Psoas muscle (tissue), 7 donors: ENCODE measurements at regions not wholly inside any gene's neighbourhood (a gene's known extent, or its start where the extent isn't known, plus 50 kb on each side); places are given as distances from the start of the nearest gene placed in this dataset.

Experiments
- ATAC-seq, 4 donors: fragments of 200-7000 bp; cut with Tn5 transposase; one replicate each; pipeline ENCODE4 v1.9.1; 2020; ENCODE audit warnings: moderate library complexity in 3 of 4, mild to moderate bottlenecking in 2 of 4
- DNase-seq, 2 donors: peaks; one replicate each; pipeline ENCODE4 v3.0.0-alpha.2; 2020
- H3K27ac ChIP-seq: fragments of 200-600 bp; one replicate; pipeline ENCODE4 v1.8.0; 2022
- H3K27me3 ChIP-seq, 3 donors: fragments of 200-600 bp in 1 of 3; one replicate each; pipeline versions ENCODE4 v1.6.1 to v1.8.0; 2013 to 2022; ENCODE audit warnings: low read length in 2 of 3, mild to moderate bottlenecking in 2 of 3, moderate library complexity in 1 of 3; ENCODE audit not compliant: insufficient read depth in 3 of 3
- H3K36me3 ChIP-seq, 2 donors: fragments of 200-600 bp in 1 of 2; one replicate each; pipeline versions ENCODE4 v1.6.1 to v1.8.0; 2013 to 2022; ENCODE audit warnings: low read depth in 1 of 2, mild to moderate bottlenecking in 1 of 2, moderate library complexity in 1 of 2; ENCODE audit not compliant: insufficient read depth in 1 of 2
- H3K4me1 ChIP-seq: fragments of 200-600 bp; one replicate; pipeline ENCODE4 v1.8.0; 2022
- H3K4me3 ChIP-seq: fragments of 200-600 bp; one replicate; pipeline ENCODE4 v1.8.0; 2022; ENCODE audit warnings: mild to moderate bottlenecking
- H3K9me3 ChIP-seq: fragments of 200-600 bp; one replicate; pipeline ENCODE4 v1.8.0; 2022
- CTCF ChIP-seq: fragments of 200-600 bp; IDR thresholded peaks from one replicate; pipeline ENCODE4 v1.8.0; 2022; ENCODE audit warnings: antibody characterized with exemption
- WGBS, 3 donors: extraction: QIAGEN DNeasy Blood & Tissue Kit; methylation state at CpG; one replicate each; pipeline versions ENCODE4 v1.1.6 to v1.1.7; 2013; 5-methylcytosine and 5-hydroxymethylcytosine counted together
- intact Hi-C, 2 donors: fragments of 100-400 bp; cut with DNase I; formaldehyde crosslinking; loops; one replicate each; pipeline versions ENCODE4 v1.11.0 to v1.14.2; 2022
- donor health status: healthy with polysubstance abuse.
- donor health status: DM: no; HTN: no; CAD: no; lungs with moderate emphysema.
- donor health status: Bipolar disorder and iron deficiency.
- donor health status: healthy.
- donor health status: DM: yes; HTN: yes; CAD: no.
- donor health status: DM: no; HTN: no; CAD: no.
- donor health status: DM: yes; HTN: yes; CAD: no.

GRCh38 chr2:74053959-74054715 is 69.4 kb downstream of the TET3 start:
- TF ChIP-seq CTCF, result no peak
- no peak overlapping the region for H3K27ac ChIP-seq
- WGBS, 3 donors, result 89 to 97% (median 92%) methylated on average over 4 of the region's 4 CpGs

GRCh38 chr2:74059137-74059775 is 74.5 kb downstream of the TET3 start:
- no peak for TF ChIP-seq CTCF
- DNase-seq, result no peak
- intact Hi-C loops, result no loop called here
- no peak overlapping the region for H3K27ac ChIP-seq
- no peaks in the 10 kb centered on the region for H3K9me3 ChIP-seq
- H3K36me3 ChIP-seq, result no peaks in the 10 kb centered on the region
- 95 to 97% (median 96%) methylated on average over 7 of the region's 7 CpGs for WGBS, 3 donors
- no peak overlapping the region for H3K4me3 ChIP-seq
- no peaks in the 10 kb centered on the region for H3K27me3 ChIP-seq
- no peaks in the 10 kb centered on the region for H3K4me1 ChIP-seq
- ATAC-seq, result peak in 1 of 4 donors; percentile 32

More at GRCh38 chr2:74053959-74054715, 69.4 kb downstream of the TET3 start:
- no peak for DNase-seq
- intact Hi-C loops, result no loop called here
- H3K36me3 ChIP-seq, result no peaks in the 10 kb centered on the region
- no peak overlapping the region for H3K4me3 ChIP-seq
- H3K27me3 ChIP-seq, result no peaks in the 10 kb centered on the region
- no peak for ATAC-seq
- no peaks in the 10 kb centered on the region for H3K4me1 ChIP-seq
- no peaks in the 10 kb centered on the region for H3K9me3 ChIP-seq

- ATAC-seq (no peak), DNase-seq (no peak)
- WGBS, 3 donors, result 89 to 91% (median 90%) methylated on average over 3 of the region's 3 CpGs
- Histone ChIP-seq H3K27ac (no peak overlapping the region), H3K4me3 (no peak overlapping the region), H3K9me3 (no peaks in the 10 kb centered on the region), H3K4me1 (no peaks in the 10 kb centered on the region), H3K27me3 (no peaks in the 10 kb centered on the region), H3K36me3 (no peaks in the 10 kb centered on the region)
- intact Hi-C loops, result no loop called here
- no peak for TF ChIP-seq CTCF
These were observed 78.8 kb downstream of the TET3 start for GRCh38 chr2:74063486-74063885.

GRCh38 chr2:74065456-74065855 is 80.7 kb downstream of the TET3 start:
- Histone ChIP-seq H3K36me3 (no peaks in the 10 kb centered on the region), H3K27me3 (no peaks in the 10 kb centered on the region), H3K4me3 (no peak overlapping the region), H3K4me1 (no peaks in the 10 kb centered on the region), H3K27ac (no peak overlapping the region), H3K9me3 (no peaks in the 10 kb centered on the region)
- TF ChIP-seq CTCF, result no peak
- intact Hi-C loops, result no loop called here
- WGBS, 3 donors, result 90% methylated on average over 10 of the region's 10 CpGs
- no peak for DNase-seq
- no peak for ATAC-seq
